ENCODE measurements at regions not wholly inside any gene's neighbourhood (a gene's known extent, or its start where the extent isn't known, plus 50 kb on each side); places are given as distances from the start of the nearest gene placed in this dataset.

GRCh38 chrX:114087543-114087942 is 496.3 kb upstream of the HTR2C start:
- no peaks in the 10 kb centered on the region for H3K9me2 ChIP-seq (replicated peaks; ENCODE audit: low read length)
- no peak overlapping the region for H3K4me3 ChIP-seq (ENCODE audit: low read length)
- no peak overlapping the region for H3K27ac ChIP-seq (ENCODE audit: low read length)
- DNase-seq (no peak), ATAC-seq (no peak)
- POLR2A ChIA-PET (ENCODE audit: unreplicated experiment): no interaction called here
- no peaks in the 10 kb centered on the region for H3K4me1 ChIP-seq (ENCODE audit: insufficient read depth, low read length)
- TF ChIP-seq, protein P1, sequence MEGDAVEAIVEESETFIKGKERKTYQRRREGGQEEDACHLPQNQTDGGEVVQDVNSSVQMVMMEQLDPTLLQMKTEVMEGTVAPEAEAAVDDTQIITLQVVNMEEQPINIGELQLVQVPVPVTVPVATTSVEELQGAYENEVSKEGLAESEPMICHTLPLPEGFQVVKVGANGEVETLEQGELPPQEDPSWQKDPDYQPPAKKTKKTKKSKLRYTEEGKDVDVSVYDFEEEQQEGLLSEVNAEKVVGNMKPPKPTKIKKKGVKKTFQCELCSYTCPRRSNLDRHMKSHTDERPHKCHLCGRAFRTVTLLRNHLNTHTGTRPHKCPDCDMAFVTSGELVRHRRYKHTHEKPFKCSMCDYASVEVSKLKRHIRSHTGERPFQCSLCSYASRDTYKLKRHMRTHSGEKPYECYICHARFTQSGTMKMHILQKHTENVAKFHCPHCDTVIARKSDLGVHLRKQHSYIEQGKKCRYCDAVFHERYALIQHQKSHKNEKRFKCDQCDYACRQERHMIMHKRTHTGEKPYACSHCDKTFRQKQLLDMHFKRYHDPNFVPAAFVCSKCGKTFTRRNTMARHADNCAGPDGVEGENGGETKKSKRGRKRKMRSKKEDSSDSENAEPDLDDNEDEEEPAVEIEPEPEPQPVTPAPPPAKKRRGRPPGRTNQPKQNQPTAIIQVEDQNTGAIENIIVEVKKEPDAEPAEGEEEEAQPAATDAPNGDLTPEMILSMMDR (conservative IDR thresholded peaks at IDR 0.05; ENCODE audit: low read depth, low read length): no peak
- TF ChIP-seq EZH2 (IDR thresholded peaks at IDR 0.05; ENCODE audit: low read length, unreplicated experiment): no peak
- no peak for TF ChIP-seq EZH2phosphoT487 (IDR thresholded peaks at IDR 0.05; ENCODE audit: borderline replicate concordance, low read length)
- CTCF ChIA-PET: no interaction called here
- no TSS peak for BruUV-seq (replicated peaks)
- H3K36me3 ChIP-seq (ENCODE audit: low read depth, low read length): no peaks in the 10 kb centered on the region
- no peaks in the 10 kb centered on the region for H3F3A ChIP-seq (ENCODE audit: low read length, unreplicated experiment)
- no peaks in the 10 kb centered on the region for H3K9me3 ChIP-seq (ENCODE audit: low read length)
- H3K4me2 ChIP-seq (ENCODE audit: low read length): no peak overlapping the region
- H3K9ac ChIP-seq (ENCODE audit: low read length): no peak overlapping the region
- H3K79me2 ChIP-seq (ENCODE audit: low read length): no peaks in the 10 kb centered on the region
- intact Hi-C loops (cut with micrococcal nuclease): no loop called here
- H3K27me3 ChIP-seq (ENCODE audit: low read length): no peaks in the 10 kb centered on the region
- H4K20me1 ChIP-seq (ENCODE audit: low read length): no peaks in the 10 kb centered on the region
- H2AFZ ChIP-seq (ENCODE audit: low read length): no peak overlapping the region

- ATAC-seq: no peak
- CTCF ChIA-PET: no interaction called here
- Histone ChIP-seq H3K79me2 (ENCODE audit: low read length) (no peaks in the 10 kb centered on the region), H3K9me3 (ENCODE audit: low read length) (no peaks in the 10 kb centered on the region), H2AFZ (ENCODE audit: low read length) (no peak overlapping the region), H3K9me2 (replicated peaks; ENCODE audit: low read length) (no peaks in the 10 kb centered on the region), H3K4me2 (ENCODE audit: low read length) (no peak overlapping the region), H3K4me3 (ENCODE audit: low read length) (no peak overlapping the region), H3K27me3 (ENCODE audit: low read length) (no peaks in the 10 kb centered on the region), H3K9ac (ENCODE audit: low read length) (no peak overlapping the region), H3K36me3 (ENCODE audit: low read depth, low read length) (no peaks in the 10 kb centered on the region), H3F3A (ENCODE audit: low read length, unreplicated experiment) (no peaks in the 10 kb centered on the region), H4K20me1 (ENCODE audit: low read length) (no peaks in the 10 kb centered on the region), H3K27ac (ENCODE audit: low read length) (no peak overlapping the region), H3K4me1 (ENCODE audit: insufficient read depth, low read length) (no peaks in the 10 kb centered on the region)
- POLR2A ChIA-PET (ENCODE audit: unreplicated experiment): no interaction called here
- no TSS peak for BruUV-seq (replicated peaks)
- intact Hi-C loops (cut with micrococcal nuclease): no loop called here
- no peak for DNase-seq
- TF ChIP-seq EZH2phosphoT487 (IDR thresholded peaks at IDR 0.05; ENCODE audit: borderline replicate concordance, low read length) (no peak), EZH2 (IDR thresholded peaks at IDR 0.05; ENCODE audit: low read length, unreplicated experiment) (no peak)
- TF ChIP-seq, protein P1 (conservative IDR thresholded peaks at IDR 0.05; ENCODE audit: low read depth, low read length): no peak
These were observed 506.1 kb upstream of the HTR2C start for GRCh38 chrX:114077773-114078172.

DNA sequence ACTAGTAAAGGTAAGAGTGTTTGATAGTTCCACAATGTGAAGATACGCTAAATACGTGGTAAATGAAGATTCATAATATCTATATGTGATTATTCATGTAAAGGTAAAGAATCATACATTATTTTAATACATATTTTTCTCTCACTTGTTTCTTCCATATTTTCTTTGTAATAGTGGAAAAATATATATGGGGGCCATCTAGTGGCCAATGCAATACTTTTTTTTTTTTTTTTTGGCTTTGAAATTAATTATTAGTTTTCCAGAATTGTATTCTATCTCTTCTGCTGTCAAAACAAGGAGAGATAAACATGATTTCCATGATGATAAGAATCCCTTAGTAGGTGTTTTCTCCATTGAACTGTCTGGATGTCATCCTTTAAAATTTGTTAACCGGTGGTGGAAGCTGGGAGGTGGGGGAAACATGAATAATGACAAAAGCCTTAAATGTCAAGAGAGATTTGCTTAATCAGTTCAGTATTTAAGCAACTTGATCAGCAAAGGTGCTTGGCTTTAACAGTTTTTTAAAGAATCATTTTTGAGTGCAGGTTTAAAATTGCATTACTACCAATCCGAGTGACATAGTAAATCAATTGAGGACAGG is 508.7 kb upstream of the HTR2C start:
- ATAC-seq (no peak), DNase-seq (no peak)
- intact Hi-C loops (cut with micrococcal nuclease): no loop called here
- TF ChIP-seq, protein P1 (conservative IDR thresholded peaks at IDR 0.05; ENCODE audit: low read depth, low read length): peak; percentile 49; the same call in 1 of the 2 replicates
- no peak for TF ChIP-seq EZH2phosphoT487 (IDR thresholded peaks at IDR 0.05; ENCODE audit: borderline replicate concordance, low read length)
- Histone ChIP-seq H2AFZ (ENCODE audit: low read length) (no peak overlapping the region), H3K79me2 (ENCODE audit: low read length) (no peaks in the 10 kb centered on the region), H3K9me3 (ENCODE audit: low read length) (no peaks in the 10 kb centered on the region), H3K4me1 (ENCODE audit: insufficient read depth, low read length) (no peaks in the 10 kb centered on the region), H3K36me3 (ENCODE audit: low read depth, low read length) (no peaks in the 10 kb centered on the region), H3K9me2 (replicated peaks; ENCODE audit: low read length) (no peaks in the 10 kb centered on the region), H3K27me3 (ENCODE audit: low read length) (no peaks in the 10 kb centered on the region), H3K4me3 (ENCODE audit: low read length) (no peak overlapping the region), H4K20me1 (ENCODE audit: low read length) (no peaks in the 10 kb centered on the region), H3F3A (ENCODE audit: low read length, unreplicated experiment) (no peaks in the 10 kb centered on the region), H3K9ac (ENCODE audit: low read length) (no peak overlapping the region), H3K27ac (ENCODE audit: low read length) (no peak overlapping the region), H3K4me2 (ENCODE audit: low read length) (no peak overlapping the region)
- POLR2A ChIA-PET (ENCODE audit: unreplicated experiment): no interaction called here
- no TSS peak for BruUV-seq (replicated peaks)
- CTCF ChIA-PET: no interaction called here
